Naive thymus-derived CD8-positive, alpha-beta T cell (primary cell): ENCODE measurements at regions not wholly inside any gene's neighbourhood (a gene's known extent, or its start where the extent isn't known, plus 50 kb on each side); places are given as distances from the start of the nearest gene placed in this dataset.

Experiments
- ATAC-seq, 2 donors: fragments of 150-1000 bp; cut with Tn5 transposase in 1 of 2; sonication (Bioruptor Pico), chemical (Tn5 transposase) in 1 of 2; 1 replicate in 1 of 2; 2 replicates in 1 of 2; pipeline ENCODE4 v1.10.0; 2021; ENCODE audit warnings: mild to moderate bottlenecking in 2 of 2, moderate library complexity in 2 of 2
- POLR2A ChIA-PET: fragments of 350-600 bp; sonication (Branson Sonifier 250); formaldehyde crosslinking; loops from one replicate; lab custom pipeline; 2021; ENCODE audit warnings: antibody characterized with exemption; lab: Charles Lee
- DNase-seq, 10 donors: peaks; one replicate each; pipeline versions ENCODE4 v3.0.0 to v3.0.0-alpha.2; 2020 to 2022
- H3K27ac Mint-ChIP-seq, 10 donors: one replicate each; pipeline ENCODE4 v1.8.0; 2020 to 2022; ENCODE audit warnings: mild to moderate bottlenecking in 10 of 10, mixed read lengths in 10 of 10, moderate library complexity in 4 of 10, inconsistent platforms in 1 of 10
- H3K27me3 Mint-ChIP-seq, 5 donors: one replicate each; pipeline ENCODE4 v1.8.0; 2021 to 2022; ENCODE audit warnings: mixed read lengths in 5 of 5
- H3K36me3 Mint-ChIP-seq, 3 donors: one replicate each; pipeline ENCODE4 v1.8.0; 2020 to 2022; ENCODE audit warnings: mixed read lengths in 3 of 3, mild to moderate bottlenecking in 2 of 3, inconsistent platforms in 1 of 3
- H3K4me1 Mint-ChIP-seq, 4 donors: one replicate each; pipeline ENCODE4 v1.8.0; 2021 to 2022; ENCODE audit warnings: mixed read lengths in 4 of 4
- H3K4me3 Mint-ChIP-seq, 10 donors: one replicate each; pipeline ENCODE4 v1.8.0; 2020 to 2022; ENCODE audit warnings: mild to moderate bottlenecking in 10 of 10, mixed read lengths in 10 of 10, moderate library complexity in 6 of 10, inconsistent platforms in 1 of 10
- H3K9me3 Mint-ChIP-seq, 9 donors: one replicate each; pipeline ENCODE4 v1.8.0; 2020 to 2022; ENCODE audit warnings: mixed read lengths in 9 of 9, mild to moderate bottlenecking in 3 of 9, inconsistent platforms in 1 of 9, moderate library complexity in 1 of 9

DNA sequence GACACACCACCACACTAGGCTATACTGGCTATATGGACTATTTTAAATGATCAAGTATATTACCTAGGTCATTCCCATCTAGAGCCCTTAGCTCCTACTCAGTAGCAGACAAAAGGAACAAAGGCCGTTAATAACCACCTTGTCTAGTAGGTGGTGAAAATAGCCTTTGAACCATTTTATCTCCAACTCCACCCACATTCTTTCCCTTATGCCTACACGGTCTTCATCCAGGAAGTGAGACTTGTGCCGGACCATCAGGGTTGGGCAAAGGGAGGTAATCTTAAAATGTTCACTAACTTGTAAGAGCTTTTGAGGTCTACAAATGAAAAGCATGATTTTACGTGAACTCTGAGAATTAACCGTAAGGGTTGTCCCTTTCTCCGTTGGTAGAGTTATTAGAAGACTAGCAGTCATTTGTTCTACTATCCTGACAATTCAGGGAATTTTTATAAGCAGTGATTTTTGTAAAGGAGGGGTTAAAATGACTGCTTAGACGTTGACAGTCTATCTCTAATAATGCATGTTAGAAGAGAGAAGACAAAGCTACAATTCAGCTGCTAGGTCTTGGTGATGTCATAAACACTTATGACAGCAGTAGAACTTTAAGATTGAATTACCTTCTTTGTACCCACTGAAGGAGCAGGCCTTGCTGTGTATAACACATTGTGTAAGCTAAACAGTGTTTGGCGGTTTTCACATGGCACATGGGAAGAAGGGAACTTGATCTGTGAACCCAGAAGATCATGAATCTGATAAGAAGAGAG, 371.8 kb upstream of the JAG1 start:
- POLR2A ChIA-PET = no interaction called here
- Mint-ChIP-seq H3K36me3 (no peaks in the 10 kb centered on the region), H3K4me3 (no peak overlapping the region), H3K27ac (no peak overlapping the region), H3K27me3 (no peaks in the 10 kb centered on the region), H3K9me3 (peaks cover 0 to 18% (median 2%) of the 10 kb centered on the region in 9 donors), H3K4me1 (no peaks in the 10 kb centered on the region)
- DNase-seq = no peak
- ATAC-seq = no peak

DNA sequence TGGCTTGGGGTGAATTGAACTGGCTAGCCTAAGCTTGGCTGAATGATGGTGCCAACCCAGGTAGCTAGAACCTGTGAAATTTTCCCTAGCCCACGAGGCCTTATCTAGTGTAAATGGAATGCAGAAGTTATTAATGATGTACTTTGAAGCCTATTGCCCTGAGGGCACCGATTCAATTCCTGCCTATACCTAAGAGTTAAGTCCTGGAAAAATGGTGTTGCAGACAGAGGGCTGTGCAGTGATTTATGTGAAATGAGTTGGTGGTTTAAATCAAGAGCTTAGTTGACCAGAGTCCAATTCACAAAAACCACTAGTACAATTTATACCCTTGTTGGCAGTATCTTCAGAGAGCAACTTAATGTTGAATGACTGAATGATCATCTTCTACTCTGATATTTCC, 373.8 kb upstream of the JAG1 start:
- H3K9me3 Mint-ChIP-seq = peaks cover 0 to 18% (median 0%) of the 10 kb centered on the region in 9 donors
- DNase-seq (no peak), ATAC-seq (no peak)
- H3K4me1 Mint-ChIP-seq = no peaks in the 10 kb centered on the region
- no peak overlapping the region for H3K27ac Mint-ChIP-seq
- no peak overlapping the region for H3K4me3 Mint-ChIP-seq
- POLR2A ChIA-PET = no interaction called here
- H3K36me3 Mint-ChIP-seq = no peaks in the 10 kb centered on the region
- no peaks in the 10 kb centered on the region for H3K27me3 Mint-ChIP-seq

DNA sequence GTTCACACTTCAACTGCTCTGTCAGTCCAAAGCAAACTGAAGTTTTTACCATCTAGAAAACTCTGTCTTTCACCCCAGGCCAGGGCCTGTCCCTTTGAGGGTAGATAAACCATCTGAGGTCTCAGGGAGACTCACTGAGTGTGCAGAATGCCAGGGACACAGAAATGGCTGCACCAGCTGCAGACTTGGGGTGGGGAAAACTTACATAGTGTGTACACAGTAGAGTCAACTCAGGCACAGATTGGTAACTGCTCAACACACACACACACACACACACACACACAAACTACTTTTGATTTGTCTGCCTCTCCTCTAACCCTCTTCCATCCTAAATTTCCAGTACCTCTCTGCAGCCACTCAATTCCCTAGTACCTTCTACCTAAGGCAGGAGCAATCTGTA, 374.9 kb upstream of the JAG1 start:
- H3K4me1 Mint-ChIP-seq = no peaks in the 10 kb centered on the region
- no peaks in the 10 kb centered on the region for H3K36me3 Mint-ChIP-seq
- DNase-seq = no peak
- H3K27me3 Mint-ChIP-seq = no peaks in the 10 kb centered on the region
- H3K27ac Mint-ChIP-seq = no peak overlapping the region
- H3K9me3 Mint-ChIP-seq = peaks cover 0 to 17% (median 2%) of the 10 kb centered on the region in 9 donors
- no peak for ATAC-seq
- H3K4me3 Mint-ChIP-seq = no peak overlapping the region
- POLR2A ChIA-PET = no interaction called here

DNA sequence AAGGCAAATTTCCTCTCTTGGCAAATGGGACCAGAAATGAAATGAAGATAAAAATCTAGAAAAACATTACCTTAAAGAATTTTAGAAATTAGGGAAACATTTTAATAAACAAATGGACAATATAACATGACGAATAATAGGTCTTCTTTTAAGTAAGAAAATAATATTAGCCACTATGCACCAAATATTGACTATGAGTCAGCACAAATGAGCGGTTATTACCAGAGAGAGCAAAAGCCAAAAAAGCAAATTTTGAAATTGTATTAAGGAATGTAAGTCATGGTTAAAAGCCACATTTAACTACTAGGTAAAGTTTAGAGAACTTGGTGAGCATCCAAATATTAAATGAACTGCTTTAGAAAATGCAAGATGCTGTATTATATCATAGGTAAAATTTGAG, 376.6 kb upstream of the JAG1 start:
- Mint-ChIP-seq H3K27me3 (no peaks in the 10 kb centered on the region), H3K9me3 (peaks cover 0 to 9% (median 0%) of the 10 kb centered on the region in 9 donors), H3K4me1 (no peaks in the 10 kb centered on the region), H3K27ac (no peak overlapping the region), H3K4me3 (no peak overlapping the region), H3K36me3 (no peaks in the 10 kb centered on the region)
- POLR2A ChIA-PET = no interaction called here
- DNase-seq = no peak
- no peak for ATAC-seq

DNA sequence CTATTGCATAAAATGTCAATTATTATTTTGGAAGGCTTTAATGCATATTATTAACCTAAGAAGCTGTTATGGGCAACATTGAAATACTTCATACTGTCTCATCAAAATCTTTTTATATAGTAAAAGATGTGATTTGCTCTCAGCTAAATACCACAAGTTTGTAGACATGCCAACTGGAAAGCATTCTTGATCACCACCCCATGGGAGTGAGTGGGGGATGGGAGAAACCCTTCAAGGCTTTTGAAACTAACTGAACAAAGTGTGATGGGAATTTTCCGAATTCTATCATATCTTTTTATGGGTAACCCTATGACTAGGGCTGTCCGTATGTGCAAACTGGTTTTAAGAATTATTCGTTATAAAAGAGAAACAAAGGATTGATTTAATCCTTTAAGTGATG, 377.3 kb upstream of the JAG1 start:
- H3K9me3 Mint-ChIP-seq = peaks cover 0 to 5% (median 0%) of the 10 kb centered on the region in 9 donors
- H3K27me3 Mint-ChIP-seq = no peaks in the 10 kb centered on the region
- POLR2A ChIA-PET = no interaction called here
- no peak overlapping the region for H3K4me3 Mint-ChIP-seq
- no peak overlapping the region for H3K27ac Mint-ChIP-seq
- H3K4me1 Mint-ChIP-seq = no peaks in the 10 kb centered on the region
- no peaks in the 10 kb centered on the region for H3K36me3 Mint-ChIP-seq
- no peak for DNase-seq
- no peak for ATAC-seq

DNA sequence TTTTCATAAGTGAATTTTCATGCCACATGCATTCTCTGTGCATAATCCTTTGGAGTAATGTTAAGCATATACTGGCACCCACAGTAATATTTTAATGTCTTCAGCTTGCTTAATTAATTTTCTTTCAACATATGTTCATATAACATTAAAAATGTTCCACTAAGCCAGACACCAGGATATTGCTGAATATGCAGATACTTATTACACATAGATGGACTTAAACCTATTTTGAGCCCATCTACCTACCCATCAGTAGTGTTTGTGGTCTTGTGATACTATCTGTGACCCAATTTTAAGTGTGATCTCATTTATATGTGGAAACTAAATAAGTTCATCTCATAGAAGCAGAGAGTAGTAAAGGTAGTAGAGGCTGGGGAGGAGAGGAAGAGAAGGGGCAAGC, 379.5 kb upstream of the JAG1 start:
- Mint-ChIP-seq H3K27me3 (no peaks in the 10 kb centered on the region), H3K36me3 (no peaks in the 10 kb centered on the region), H3K9me3 (peaks cover 0 to 7% (median 2%) of the 10 kb centered on the region in 9 donors), H3K4me3 (no peak overlapping the region), H3K27ac (no peak overlapping the region), H3K4me1 (no peaks in the 10 kb centered on the region)
- POLR2A ChIA-PET = no interaction called here
- no peak for DNase-seq
- no peak for ATAC-seq

DNA sequence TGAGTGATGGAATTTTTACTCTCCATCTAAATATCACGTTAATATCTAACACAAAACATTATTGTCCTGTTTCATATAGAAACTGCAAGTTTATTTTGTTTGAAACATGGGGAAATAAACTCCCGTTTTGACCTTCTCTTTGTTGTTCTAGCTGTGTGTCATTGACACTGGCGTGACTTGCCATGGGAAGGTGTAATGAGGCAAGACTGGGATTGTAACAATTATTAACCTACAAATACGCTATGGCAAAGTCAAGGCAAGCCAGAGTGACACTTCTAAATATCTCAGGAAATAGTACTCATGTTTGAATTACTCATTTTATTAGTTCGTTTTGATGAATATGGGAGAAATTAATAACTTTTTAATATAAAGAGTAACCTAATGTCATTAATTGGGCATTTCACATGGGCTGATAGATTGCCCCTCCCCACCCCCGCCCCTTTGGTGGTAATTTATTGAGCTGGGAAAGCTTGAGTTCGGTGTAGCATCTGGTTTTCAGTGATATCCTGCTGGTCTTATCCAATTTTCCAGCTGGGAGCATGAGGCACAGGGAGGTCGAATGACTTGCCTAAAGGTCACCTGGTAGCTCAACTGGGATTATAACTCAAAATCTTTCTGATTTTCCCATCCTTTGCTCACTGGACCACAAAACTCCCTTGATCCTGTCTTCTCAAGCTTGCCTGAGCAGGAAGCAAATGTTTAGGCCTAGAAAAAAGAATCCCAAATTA, 380.6 kb upstream of the JAG1 start:
- Mint-ChIP-seq H3K27me3 (no peaks in the 10 kb centered on the region), H3K9me3 (peaks cover 0 to 9% (median 3%) of the 10 kb centered on the region in 9 donors), H3K4me1 (no peaks in the 10 kb centered on the region), H3K27ac (no peak overlapping the region), H3K36me3 (no peaks in the 10 kb centered on the region), H3K4me3 (no peak overlapping the region)
- DNase-seq (no peak), ATAC-seq (no peak)
- POLR2A ChIA-PET = no interaction called here

DNA sequence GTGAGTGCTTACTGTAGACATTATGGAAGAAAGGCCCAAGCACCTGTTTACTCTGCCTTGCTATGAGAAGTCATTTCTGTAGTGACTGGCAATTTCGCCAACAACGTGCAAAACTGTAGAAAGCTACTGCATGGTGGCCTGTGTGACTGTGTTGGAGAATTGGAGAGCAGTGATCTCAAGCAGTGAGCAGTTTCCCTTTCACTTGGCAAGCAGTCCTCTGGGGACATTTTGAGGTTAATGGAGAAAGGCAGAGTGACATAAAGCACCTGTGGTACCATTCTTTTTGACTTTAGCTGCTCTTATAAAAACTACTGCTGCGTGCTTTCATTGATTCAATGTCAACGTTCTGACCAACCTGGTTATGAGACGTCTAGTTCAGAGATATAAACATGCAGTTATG, 382.6 kb upstream of the JAG1 start:
- Mint-ChIP-seq H3K27ac (no peak overlapping the region), H3K9me3 (peaks cover 0 to 9% (median 3%) of the 10 kb centered on the region in 9 donors), H3K4me3 (no peak overlapping the region), H3K36me3 (no peaks in the 10 kb centered on the region), H3K4me1 (no peaks in the 10 kb centered on the region), H3K27me3 (no peaks in the 10 kb centered on the region)
- ATAC-seq = no peak
- POLR2A ChIA-PET = no interaction called here
- DNase-seq = no peak

DNA sequence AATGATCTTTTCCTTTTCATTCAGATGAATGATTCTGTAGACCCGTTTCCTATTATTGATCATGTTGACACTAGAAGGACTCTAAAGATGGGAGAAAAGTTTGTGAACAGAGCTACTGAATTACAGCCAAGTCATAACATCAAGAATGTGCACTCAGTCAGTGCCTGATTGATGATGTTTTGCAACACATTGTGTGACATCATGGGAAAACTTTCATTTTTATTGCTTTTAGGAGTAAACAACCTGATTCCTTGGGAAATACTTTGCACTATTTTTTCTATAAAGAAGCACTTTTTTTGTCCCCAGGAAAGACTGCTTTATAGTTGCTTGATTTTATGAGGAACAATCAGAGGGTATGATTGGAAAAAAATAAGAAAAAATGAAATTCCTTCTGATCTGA, 383.8 kb upstream of the JAG1 start:
- Mint-ChIP-seq H3K9me3 (peaks cover 0 to 9% (median 3%) of the 10 kb centered on the region in 9 donors), H3K36me3 (no peaks in the 10 kb centered on the region), H3K4me3 (no peak overlapping the region), H3K27me3 (no peaks in the 10 kb centered on the region), H3K4me1 (no peaks in the 10 kb centered on the region), H3K27ac (no peak overlapping the region)
- DNase-seq (no peak), ATAC-seq (no peak)
- POLR2A ChIA-PET = no interaction called here

DNA sequence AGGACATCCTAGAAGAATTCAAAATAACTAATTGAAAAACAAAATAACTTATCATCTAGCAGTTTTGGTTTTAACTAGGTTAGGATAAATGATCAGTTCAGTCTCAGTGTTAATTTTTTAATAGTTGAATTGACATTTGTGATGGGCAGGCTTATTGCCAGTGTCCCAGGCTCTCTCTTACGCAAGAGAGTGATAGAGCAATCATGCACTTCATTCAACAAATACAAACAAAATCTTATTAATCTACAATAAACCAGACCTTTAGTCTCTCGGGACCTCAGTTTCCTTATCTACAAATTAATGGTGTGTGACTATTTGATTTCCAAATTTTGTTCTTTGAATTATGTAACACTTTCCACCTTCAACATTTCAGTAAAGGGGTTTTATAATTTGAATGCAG, 385.9 kb upstream of the JAG1 start:
- no peak for ATAC-seq
- no peak for DNase-seq
- POLR2A ChIA-PET = no interaction called here
- no peak overlapping the region for H3K4me3 Mint-ChIP-seq
- H3K9me3 Mint-ChIP-seq = peaks cover 0 to 9% (median 2%) of the 10 kb centered on the region in 9 donors
- H3K27ac Mint-ChIP-seq = no peak overlapping the region
- H3K27me3 Mint-ChIP-seq = no peaks in the 10 kb centered on the region
- H3K36me3 Mint-ChIP-seq = no peaks in the 10 kb centered on the region
- no peaks in the 10 kb centered on the region for H3K4me1 Mint-ChIP-seq

DNA sequence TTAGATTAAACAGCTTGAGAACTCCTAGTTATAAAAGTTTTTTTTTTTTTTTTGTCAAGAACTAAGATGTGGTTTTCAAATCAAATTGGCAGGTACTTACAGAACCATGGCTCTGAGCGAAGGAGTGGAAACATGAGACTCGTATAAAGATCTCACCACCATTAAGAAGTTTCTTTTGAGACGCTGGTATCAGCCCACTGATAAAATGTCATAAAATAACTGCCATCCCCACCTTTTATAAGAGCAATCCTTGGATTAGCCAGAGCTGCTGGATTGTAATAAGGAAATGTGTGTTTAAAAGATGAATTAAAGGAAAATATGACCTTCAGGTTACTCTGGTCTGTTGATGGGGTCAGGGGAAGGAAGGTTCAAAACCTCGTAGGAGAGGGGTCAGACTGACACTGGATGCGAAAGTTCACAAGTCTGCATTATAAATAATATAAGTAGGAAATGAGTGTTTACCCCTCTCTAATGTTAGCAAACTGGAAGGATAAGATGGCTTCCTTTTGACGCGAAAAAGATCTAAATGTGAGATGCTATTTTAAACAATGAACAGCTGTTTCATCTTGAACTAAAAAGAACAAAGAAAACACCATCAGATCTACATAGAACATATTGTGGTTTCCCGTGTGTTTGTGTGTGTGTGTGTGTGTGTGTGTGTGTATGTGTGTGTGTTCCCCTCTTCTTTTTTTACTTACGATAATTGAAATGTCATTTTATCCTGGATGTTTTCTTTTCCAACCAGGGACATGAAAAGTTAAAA, 386.8 kb upstream of the JAG1 start:
- Mint-ChIP-seq H3K36me3 (no peaks in the 10 kb centered on the region), H3K27me3 (no peaks in the 10 kb centered on the region), H3K4me3 (no peak overlapping the region), H3K9me3 (peaks cover 0 to 9% (median 2%) of the 10 kb centered on the region in 9 donors), H3K27ac (no peak overlapping the region), H3K4me1 (no peaks in the 10 kb centered on the region)
- DNase-seq (no peak), ATAC-seq (no peak)
- POLR2A ChIA-PET = no interaction called here

DNA sequence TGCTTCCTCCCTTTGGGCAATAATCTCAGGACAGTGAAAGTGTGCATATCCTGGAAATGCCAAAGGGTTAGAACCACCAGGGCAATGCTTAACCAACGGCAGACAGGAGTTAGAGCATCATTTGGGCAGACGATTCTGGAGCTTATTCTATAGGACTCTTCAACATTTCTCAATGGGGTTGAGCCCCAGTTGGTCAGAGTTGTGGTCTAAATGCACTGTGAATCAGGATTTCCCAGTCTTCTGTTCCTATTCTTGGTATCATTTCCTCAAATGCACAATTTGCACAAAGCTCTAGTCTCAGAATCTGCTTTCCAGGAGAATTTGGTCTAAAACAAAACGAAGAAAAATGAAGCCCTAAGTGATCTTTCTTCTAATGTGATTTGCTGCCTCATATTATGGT, 389.6 kb upstream of the JAG1 start:
- Mint-ChIP-seq H3K27ac (no peak overlapping the region), H3K27me3 (no peaks in the 10 kb centered on the region), H3K4me1 (no peaks in the 10 kb centered on the region), H3K9me3 (peaks cover 0 to 7% (median 2%) of the 10 kb centered on the region in 9 donors), H3K4me3 (no peak overlapping the region), H3K36me3 (no peaks in the 10 kb centered on the region)
- no peak for DNase-seq
- POLR2A ChIA-PET = no interaction called here
- ATAC-seq = no peak

DNA sequence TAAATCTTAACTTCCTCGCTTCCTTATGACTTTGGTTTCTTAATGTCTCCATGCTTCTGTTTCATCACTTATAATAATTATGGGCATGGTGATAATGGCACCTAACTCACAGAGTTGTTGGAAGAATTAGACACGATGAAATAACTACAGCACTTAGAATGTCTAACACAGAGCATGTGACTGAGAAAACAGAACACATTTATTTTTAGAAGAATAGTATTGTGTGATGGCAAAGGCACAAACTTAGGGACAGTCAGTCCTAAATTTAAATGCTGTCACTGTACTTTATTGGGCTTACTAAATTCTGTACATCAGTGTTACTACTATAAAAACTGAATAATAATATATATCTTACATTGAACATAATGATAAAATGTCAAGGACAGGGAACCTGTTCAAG, 391.1 kb upstream of the JAG1 start:
- no peak for ATAC-seq
- H3K4me1 Mint-ChIP-seq = no peaks in the 10 kb centered on the region
- peaks cover 0 to 2% (median 0%) of the 10 kb centered on the region in 9 donors for H3K9me3 Mint-ChIP-seq
- H3K27me3 Mint-ChIP-seq = no peaks in the 10 kb centered on the region
- no peak overlapping the region for H3K4me3 Mint-ChIP-seq
- H3K36me3 Mint-ChIP-seq = no peaks in the 10 kb centered on the region
- POLR2A ChIA-PET = no interaction called here
- no peak overlapping the region for H3K27ac Mint-ChIP-seq
- no peak for DNase-seq
